Lung (tissue), 11 donors: ENCODE measurements at regions not wholly inside any gene's neighbourhood (a gene's known extent, or its start where the extent isn't known, plus 50 kb on each side); places are given as distances from the start of the nearest gene placed in this dataset.
A peak's percentile ranks its signal among the peaks of the same experiment; 100 is the strongest.

Source experiments
- ATAC-seq: fragments of 200-7000 bp; cut with Tn5 transposase; one replicate; pipeline ENCODE4 v1.9.1; 2020; ENCODE audit warnings: moderate number of reproducible peaks; ENCODE audit not compliant: insufficient read depth, low FRiP score
- DNase-seq, 3 donors: peaks; one replicate each; pipeline ENCODE4 v3.0.0-alpha.2; 2013 to 2017
- H3K27ac ChIP-seq, 2 donors: one replicate each; pipeline ENCODE4 v1.5.1; 2013; ENCODE audit warnings: mild to moderate bottlenecking in 2 of 2, moderate library complexity in 2 of 2, control low read depth in 1 of 2, inconsistent platforms in 1 of 2, low read depth in 1 of 2, low read length in 1 of 2
- H3K27me3 ChIP-seq, 3 donors: one replicate each; pipeline ENCODE4 v1.5.1; 2013; ENCODE audit warnings: low read length in 2 of 3; ENCODE audit not compliant: control insufficient read depth in 3 of 3, insufficient read depth in 3 of 3
- H3K36me3 ChIP-seq, 4 donors: one replicate each; pipeline ENCODE4 v1.5.1; 2013; ENCODE audit warnings: low read length in 4 of 4, mild to moderate bottlenecking in 1 of 4, moderate library complexity in 1 of 4; ENCODE audit not compliant: control insufficient read depth in 4 of 4, insufficient read depth in 4 of 4
- H3K4me1 ChIP-seq, 5 donors: one replicate each; pipeline ENCODE4 v1.5.1; 2013; ENCODE audit warnings: low read length in 5 of 5, mild to moderate bottlenecking in 2 of 5, moderate library complexity in 1 of 5; ENCODE audit not compliant: control insufficient read depth in 5 of 5, insufficient read depth in 5 of 5
- H3K4me3 ChIP-seq: one replicate; pipeline ENCODE4 v1.5.1; 2013; ENCODE audit warnings: mild to moderate bottlenecking, control low read depth, moderate library complexity
- H3K9ac ChIP-seq, 2 donors: one replicate each; pipeline ENCODE4 v1.5.1; 2013; ENCODE audit warnings: low read length in 2 of 2, control low read depth in 1 of 2; ENCODE audit not compliant: insufficient read depth in 1 of 2
- H3K9me3 ChIP-seq, 4 donors: one replicate each; pipeline ENCODE4 v1.5.1; 2013; ENCODE audit warnings: low read length in 3 of 4, mild to moderate bottlenecking in 1 of 4, moderate library complexity in 1 of 4; ENCODE audit not compliant: control insufficient read depth in 4 of 4, insufficient read depth in 3 of 4
- WGBS, 2 donors: extraction: QIAGEN DNeasy Blood & Tissue Kit; methylation state at CpG; one replicate each; pipeline ENCODE4 v1.1.7; 2013; 5-methylcytosine and 5-hydroxymethylcytosine counted together
- TF ChIP-seq, protein P1 (sequence below): IDR thresholded peaks from 2 replicates; pipeline ENCODE4 v1.5.1; 2012; ENCODE audit warnings: mild to moderate bottlenecking; ENCODE audit errors: control extremely low read depth, extremely low read depth
- donor health status: control.
- donor health status: control.
- donor health status: Bipolar disorder and iron deficiency.
- donor health status: healthy.
- donor health status: DM: yes; HTN: yes; CAD: no.

DNA sequence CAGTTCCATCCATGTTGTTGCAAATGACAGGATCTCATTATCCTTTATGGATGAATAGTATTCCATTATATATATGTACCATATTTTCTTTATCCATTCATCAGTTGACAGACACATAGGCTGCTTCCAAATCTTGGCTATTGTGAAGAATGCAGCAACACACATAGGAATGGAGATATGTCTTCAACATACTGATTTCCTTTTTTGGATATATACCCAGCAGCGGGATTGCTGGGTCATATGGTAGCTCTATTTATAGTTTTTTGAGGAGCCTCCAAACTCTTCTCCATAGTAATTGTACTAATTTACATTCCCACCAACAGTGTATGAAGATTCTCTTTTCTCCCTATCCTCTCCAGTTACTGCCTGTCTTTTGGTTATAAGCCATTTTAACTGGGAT is 383.9 kb upstream of the CHORDC1 start:
- no peaks in the 10 kb centered on the region for H3K9me3 ChIP-seq
- TF ChIP-seq, protein P1, sequence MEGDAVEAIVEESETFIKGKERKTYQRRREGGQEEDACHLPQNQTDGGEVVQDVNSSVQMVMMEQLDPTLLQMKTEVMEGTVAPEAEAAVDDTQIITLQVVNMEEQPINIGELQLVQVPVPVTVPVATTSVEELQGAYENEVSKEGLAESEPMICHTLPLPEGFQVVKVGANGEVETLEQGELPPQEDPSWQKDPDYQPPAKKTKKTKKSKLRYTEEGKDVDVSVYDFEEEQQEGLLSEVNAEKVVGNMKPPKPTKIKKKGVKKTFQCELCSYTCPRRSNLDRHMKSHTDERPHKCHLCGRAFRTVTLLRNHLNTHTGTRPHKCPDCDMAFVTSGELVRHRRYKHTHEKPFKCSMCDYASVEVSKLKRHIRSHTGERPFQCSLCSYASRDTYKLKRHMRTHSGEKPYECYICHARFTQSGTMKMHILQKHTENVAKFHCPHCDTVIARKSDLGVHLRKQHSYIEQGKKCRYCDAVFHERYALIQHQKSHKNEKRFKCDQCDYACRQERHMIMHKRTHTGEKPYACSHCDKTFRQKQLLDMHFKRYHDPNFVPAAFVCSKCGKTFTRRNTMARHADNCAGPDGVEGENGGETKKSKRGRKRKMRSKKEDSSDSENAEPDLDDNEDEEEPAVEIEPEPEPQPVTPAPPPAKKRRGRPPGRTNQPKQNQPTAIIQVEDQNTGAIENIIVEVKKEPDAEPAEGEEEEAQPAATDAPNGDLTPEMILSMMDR, result no peak
- H3K9ac ChIP-seq, result no peak overlapping the region
- DNase-seq (no peak), ATAC-seq (no peak)
- no peaks in the 10 kb centered on the region for H3K27me3 ChIP-seq
- 84 to 90% methylated on average over 1 of the region's 1 CpG for WGBS, 2 donors
- no peak overlapping the region for H3K4me3 ChIP-seq
- H3K36me3 ChIP-seq, result no peaks in the 10 kb centered on the region
- H3K27ac ChIP-seq, result no peak overlapping the region
- H3K4me1 ChIP-seq, result no peaks in the 10 kb centered on the region

DNA sequence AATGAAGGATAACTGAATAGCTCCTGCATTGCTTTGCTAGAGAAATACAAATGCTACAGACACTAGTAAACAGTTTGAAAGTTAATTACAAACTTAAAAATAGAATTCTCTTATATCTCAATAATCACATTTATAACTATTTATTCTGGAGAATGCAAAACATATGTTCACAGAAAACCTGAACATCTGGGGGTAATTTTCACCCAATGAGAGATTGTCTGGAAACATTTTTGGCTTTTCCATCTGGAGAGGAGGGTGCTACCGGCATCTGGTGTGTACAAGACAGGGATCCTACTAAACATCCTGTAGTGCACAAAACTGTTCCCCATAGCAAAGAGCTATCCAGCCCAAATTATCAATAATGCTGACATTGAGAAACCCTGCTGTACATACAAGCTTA is 378.4 kb upstream of the CHORDC1 start:
- 88 to 90% methylated on average over 1 of the region's 1 CpG for WGBS, 2 donors
- ATAC-seq, result no peak

GRCh38 chr11:90594658-90595057 is 371.8 kb upstream of the CHORDC1 start:
- TF ChIP-seq, protein P1, result no peak
- DNase-seq (peak in 2 of 3 donors; percentile 6 to 33), ATAC-seq (no peak)
- H3K4me3 ChIP-seq, result no peak overlapping the region
- no peak overlapping the region for H3K27ac ChIP-seq
- H3K9me3 ChIP-seq, result no peaks in the 10 kb centered on the region
- no peaks in the 10 kb centered on the region for H3K36me3 ChIP-seq
- no peaks in the 10 kb centered on the region for H3K27me3 ChIP-seq
- H3K4me1 ChIP-seq, result no peaks in the 10 kb centered on the region
- WGBS, 2 donors, result 25 to 64% methylated on average over 1 of the region's 1 CpG
- no peak overlapping the region for H3K9ac ChIP-seq

More for the DNA sequence above, 378.4 kb upstream of the CHORDC1 start:
- no peak overlapping the region for H3K9ac ChIP-seq
- H3K4me1 ChIP-seq, result no peaks in the 10 kb centered on the region
- H3K9me3 ChIP-seq, result no peaks in the 10 kb centered on the region
- H3K27me3 ChIP-seq, result no peaks in the 10 kb centered on the region
- TF ChIP-seq, protein P1, result no peak
- no peaks in the 10 kb centered on the region for H3K36me3 ChIP-seq
- no peak overlapping the region for H3K27ac ChIP-seq
- no peak overlapping the region for H3K4me3 ChIP-seq
- no peak for DNase-seq

DNA sequence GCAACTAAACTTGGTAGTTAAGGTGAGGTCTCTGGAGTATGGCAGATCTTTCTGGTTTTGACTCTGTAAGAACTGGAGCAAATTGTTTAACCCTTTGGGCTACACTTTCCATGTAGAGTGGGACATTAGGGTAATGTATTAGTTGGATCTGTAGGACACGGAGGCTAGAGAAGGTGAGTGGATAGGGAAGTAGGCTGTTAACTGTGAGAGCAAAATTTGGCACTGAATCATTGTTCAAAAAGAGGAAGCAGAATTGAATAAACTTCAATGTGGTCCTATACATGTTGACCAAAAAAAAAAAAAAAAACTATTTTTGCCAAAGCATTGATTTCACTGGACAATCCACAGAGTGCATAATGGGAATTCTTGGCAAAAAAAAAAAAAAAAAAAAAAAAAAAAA is 370.2 kb upstream of the CHORDC1 start:
- Histone ChIP-seq H3K27me3 (no peaks in the 10 kb centered on the region), H3K4me3 (no peak overlapping the region), H3K9me3 (no peaks in the 10 kb centered on the region), H3K4me1 (no peaks in the 10 kb centered on the region), H3K27ac (no peak overlapping the region), H3K36me3 (no peaks in the 10 kb centered on the region), H3K9ac (no peak overlapping the region)
- DNase-seq (no peak), ATAC-seq (no peak)
- TF ChIP-seq, protein P1, result no peak
- WGBS, 2 donors, result 20 to 53% methylated on average over 1 of the region's 1 CpG
